Activated CD4-positive, alpha-beta T cell treated with anti-CD3 and anti-CD28 coated beads, Interleukin-2, amount 10 ng/mL, durations not matched to agents 7 days and 5 days (primary cell): ENCODE measurements at regions not wholly inside any gene's neighbourhood (a gene's known extent, or its start where the extent isn't known, plus 50 kb on each side); places are given as distances from the start of the nearest gene placed in this dataset.

Experiments used
- CTCF ChIA-PET: fragments of 350-600 bp; sonication (Branson Sonifier 250); formaldehyde crosslinking; loops from one replicate; lab custom pipeline; 2021; ENCODE audit warnings: antibody characterized with exemption; lab: Charles Lee
- POLR2A ChIA-PET: fragments of 350-600 bp; sonication (Branson Sonifier 250); formaldehyde crosslinking; loops from one replicate; lab custom pipeline; 2021; ENCODE audit warnings: antibody characterized with exemption; lab: Charles Lee
- DNase-seq: peaks from one replicate; pipeline ENCODE4 v3.0.0-alpha.2; 2020
- H3K27ac Mint-ChIP-seq: one replicate; pipeline ENCODE4 v1.8.0; 2021; ENCODE audit warnings: mild to moderate bottlenecking, moderate library complexity, mixed read lengths
- H3K27me3 Mint-ChIP-seq: one replicate; pipeline ENCODE4 v1.8.0; 2021; ENCODE audit warnings: mixed read lengths
- H3K36me3 Mint-ChIP-seq: one replicate; pipeline ENCODE4 v1.8.0; 2021; ENCODE audit warnings: low read depth, mixed read lengths
- H3K4me1 Mint-ChIP-seq: one replicate; pipeline ENCODE4 v1.8.0; 2021; ENCODE audit warnings: mixed read lengths
- H3K4me3 Mint-ChIP-seq: one replicate; pipeline ENCODE4 v1.8.0; 2021; ENCODE audit warnings: mild to moderate bottlenecking, moderate library complexity, mixed read lengths
- H3K9me3 Mint-ChIP-seq: one replicate; pipeline ENCODE4 v1.8.0; 2021; ENCODE audit warnings: mixed read lengths

DNA sequence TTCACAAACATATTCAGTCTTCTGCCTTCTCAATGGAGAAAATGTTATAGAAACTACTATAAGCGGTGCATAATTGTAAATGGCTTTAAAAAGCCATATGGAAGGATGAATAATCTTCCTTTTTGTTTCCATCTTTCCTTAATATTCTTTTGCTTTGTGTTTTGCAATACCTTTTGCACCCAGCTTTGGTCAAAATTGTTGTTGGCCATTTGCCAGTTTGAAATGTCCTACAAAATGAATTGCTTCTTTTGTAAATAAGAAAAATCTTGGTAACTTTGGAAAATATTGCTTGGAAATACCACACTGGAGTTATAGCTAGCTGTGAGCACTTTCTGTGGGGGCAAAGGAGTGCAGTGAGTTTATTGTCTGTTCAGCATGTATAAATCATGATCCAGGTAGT is 93.5 kb upstream of the NR2F2 start:
- CTCF ChIA-PET, result no interaction called here
- Mint-ChIP-seq H3K36me3 (no peaks in the 10 kb centered on the region), H3K4me3 (no peak overlapping the region)

GRCh38 chr15:96242761-96243160 is 87.7 kb upstream of the NR2F2 start:
- Mint-ChIP-seq H3K4me3 (no peak overlapping the region), H3K27ac (no peak overlapping the region), H3K27me3 (no peaks in the 10 kb centered on the region), H3K36me3 (no peaks in the 10 kb centered on the region), H3K4me1 (no peaks in the 10 kb centered on the region), H3K9me3 (peaks cover 7% of the 10 kb centered on the region)
- no peak for DNase-seq
- POLR2A ChIA-PET, result no interaction called here
- CTCF ChIA-PET, result no interaction called here

More for the DNA sequence above, 93.5 kb upstream of the NR2F2 start:
- POLR2A ChIA-PET, result no interaction called here
- no peak overlapping the region for H3K27ac Mint-ChIP-seq
- DNase-seq, result no peak
- no peaks in the 10 kb centered on the region for H3K4me1 Mint-ChIP-seq
- H3K27me3 Mint-ChIP-seq, result no peaks in the 10 kb centered on the region
- H3K9me3 Mint-ChIP-seq, result peaks cover 2% of the 10 kb centered on the region

DNA sequence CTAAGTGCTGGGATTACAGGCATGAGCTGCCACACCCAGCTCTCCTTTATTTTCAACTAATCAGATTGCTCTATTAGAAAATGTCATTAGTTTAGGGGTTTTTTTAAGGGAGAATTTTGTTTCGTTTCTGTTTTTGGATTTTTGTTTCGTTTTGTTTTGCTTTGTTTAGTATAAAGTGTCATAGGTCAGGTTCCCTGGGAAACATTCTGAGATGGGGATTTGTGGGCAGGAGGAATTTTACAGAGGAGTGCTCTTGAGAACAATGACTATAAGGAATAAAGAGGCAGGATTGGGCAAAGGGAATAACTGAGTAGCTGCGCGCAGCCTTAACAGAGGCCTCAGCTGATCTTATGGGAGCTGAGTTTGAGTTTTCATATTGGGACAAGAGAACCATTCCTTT is 86.8 kb upstream of the NR2F2 start:
- Mint-ChIP-seq H3K27ac (no peak overlapping the region), H3K36me3 (no peaks in the 10 kb centered on the region), H3K9me3 (peaks cover 7% of the 10 kb centered on the region), H3K27me3 (no peaks in the 10 kb centered on the region), H3K4me3 (no peak overlapping the region), H3K4me1 (no peaks in the 10 kb centered on the region)
- no peak for DNase-seq
- ChIA-PET CTCF (no interaction called here), POLR2A (no interaction called here)

- Mint-ChIP-seq H3K36me3 (no peaks in the 10 kb centered on the region), H3K9me3 (peaks cover 7% of the 10 kb centered on the region), H3K4me1 (no peaks in the 10 kb centered on the region), H3K27me3 (no peaks in the 10 kb centered on the region), H3K27ac (no peak overlapping the region), H3K4me3 (no peak overlapping the region)
- POLR2A ChIA-PET, result no interaction called here
- DNase-seq, result no peak
- CTCF ChIA-PET, result no interaction called here
Observed at GRCh38 chr15:96245252-96245651, 85.2 kb upstream of the NR2F2 start.

- peaks cover 7% of the 10 kb centered on the region for H3K9me3 Mint-ChIP-seq
- H3K27me3 Mint-ChIP-seq, result no peaks in the 10 kb centered on the region
- POLR2A ChIA-PET, result no interaction called here
- no peaks in the 10 kb centered on the region for H3K36me3 Mint-ChIP-seq
- H3K4me1 Mint-ChIP-seq, result no peaks in the 10 kb centered on the region
- DNase-seq, result no peak
- CTCF ChIA-PET, result no interaction called here
- H3K27ac Mint-ChIP-seq, result no peak overlapping the region
- no peak overlapping the region for H3K4me3 Mint-ChIP-seq
Observed at GRCh38 chr15:96246057-96246456, 84.4 kb upstream of the NR2F2 start.

DNA sequence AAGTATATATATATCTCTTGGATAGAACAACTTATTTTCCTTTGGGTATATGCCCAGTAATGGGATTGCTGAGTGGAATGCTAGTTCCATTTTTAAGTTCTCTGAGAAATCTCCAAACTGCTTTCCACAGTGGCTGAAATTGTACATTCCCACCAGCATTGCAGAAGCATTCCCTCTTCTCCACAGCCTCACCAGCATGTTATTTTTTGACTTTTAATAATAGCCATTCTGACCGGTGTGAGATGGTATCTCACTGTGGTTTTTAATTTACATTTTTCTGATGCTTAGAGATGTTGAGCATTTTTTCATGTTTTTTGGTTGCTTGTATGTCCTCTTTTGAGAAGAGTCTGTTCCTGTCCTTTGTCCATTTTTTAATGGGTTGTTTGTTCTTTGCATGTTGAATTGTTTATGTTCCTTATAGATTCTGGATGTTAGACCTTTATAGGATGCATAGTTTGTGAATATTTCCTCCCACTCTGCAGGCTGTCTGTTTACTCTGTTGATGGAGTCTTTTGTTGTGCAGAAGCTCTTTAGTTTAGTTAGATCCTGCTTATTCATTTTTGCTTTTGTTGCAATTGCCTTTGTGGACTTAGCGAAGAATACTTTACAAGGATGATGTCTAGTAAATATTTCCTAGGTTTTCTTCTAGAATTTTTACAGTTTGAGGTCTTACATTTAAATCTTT is 82.7 kb upstream of the NR2F2 start:
- POLR2A ChIA-PET, result no interaction called here
- no peaks in the 10 kb centered on the region for H3K4me1 Mint-ChIP-seq
- CTCF ChIA-PET, result no interaction called here
- H3K4me3 Mint-ChIP-seq, result no peak overlapping the region
- no peak overlapping the region for H3K27ac Mint-ChIP-seq
- peaks cover 7% of the 10 kb centered on the region for H3K9me3 Mint-ChIP-seq
- H3K36me3 Mint-ChIP-seq, result no peaks in the 10 kb centered on the region
- no peaks in the 10 kb centered on the region for H3K27me3 Mint-ChIP-seq
- DNase-seq, result no peak

DNA sequence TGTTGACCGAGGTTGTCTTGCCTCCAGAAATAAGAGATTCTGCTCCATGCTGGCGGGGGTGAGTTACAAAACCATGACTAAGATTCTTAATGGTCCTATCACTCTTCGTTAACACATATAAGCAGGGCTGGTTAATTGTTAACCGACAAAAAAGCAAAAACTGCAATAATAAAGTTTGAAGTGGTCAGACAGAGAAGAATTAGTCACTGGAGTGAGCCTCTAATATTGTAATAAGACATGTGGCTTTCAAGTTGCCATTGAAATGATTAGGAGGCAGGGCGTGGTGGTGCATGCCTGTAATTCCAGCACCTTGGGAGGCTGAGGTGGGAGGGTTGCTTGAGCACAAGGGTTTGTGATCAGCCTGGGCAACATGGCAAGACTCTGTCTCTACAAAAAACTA is 78.4 kb upstream of the NR2F2 start:
- H3K4me3 Mint-ChIP-seq, result no peak overlapping the region
- H3K4me1 Mint-ChIP-seq, result no peaks in the 10 kb centered on the region
- no peaks in the 10 kb centered on the region for H3K9me3 Mint-ChIP-seq
- no peaks in the 10 kb centered on the region for H3K36me3 Mint-ChIP-seq
- CTCF ChIA-PET, result no interaction called here
- H3K27ac Mint-ChIP-seq, result no peak overlapping the region
- POLR2A ChIA-PET, result no interaction called here
- DNase-seq, result no peak
- no peaks in the 10 kb centered on the region for H3K27me3 Mint-ChIP-seq

- Mint-ChIP-seq H3K27me3 (no peaks in the 10 kb centered on the region), H3K4me1 (no peaks in the 10 kb centered on the region), H3K27ac (no peak overlapping the region), H3K9me3 (no peaks in the 10 kb centered on the region), H3K4me3 (no peak overlapping the region), H3K36me3 (no peaks in the 10 kb centered on the region)
- DNase-seq, result no peak
- POLR2A ChIA-PET, result no interaction called here
- CTCF ChIA-PET, result no interaction called here
Observed at GRCh38 chr15:96253006-96253747, 77.3 kb upstream of the NR2F2 start.

DNA sequence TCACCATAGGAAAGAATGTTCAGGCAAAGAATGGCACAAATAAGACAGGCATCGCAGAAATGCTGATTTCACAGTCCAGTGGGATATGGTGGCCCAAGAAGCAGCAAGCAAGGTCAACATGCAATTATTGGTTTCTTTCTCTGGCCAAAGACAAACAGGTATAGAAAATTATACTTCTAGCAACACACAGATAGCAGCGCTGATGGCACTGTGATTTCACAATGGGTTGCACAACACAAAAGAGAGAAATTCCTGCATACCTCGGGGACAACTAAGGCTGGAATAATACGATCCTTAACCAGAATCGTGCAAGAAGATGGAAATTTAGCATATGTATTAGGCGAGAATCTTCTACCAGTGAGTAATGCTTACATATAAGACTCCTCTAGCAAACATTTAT is 76.3 kb upstream of the NR2F2 start:
- no peaks in the 10 kb centered on the region for H3K9me3 Mint-ChIP-seq
- no peaks in the 10 kb centered on the region for H3K36me3 Mint-ChIP-seq
- ChIA-PET POLR2A (no interaction called here), CTCF (no interaction called here)
- DNase-seq, result no peak
- no peaks in the 10 kb centered on the region for H3K4me1 Mint-ChIP-seq
- H3K4me3 Mint-ChIP-seq, result no peak overlapping the region
- H3K27me3 Mint-ChIP-seq, result no peaks in the 10 kb centered on the region
- no peak overlapping the region for H3K27ac Mint-ChIP-seq

GRCh38 chr15:96255599-96255998 is 74.9 kb upstream of the NR2F2 start:
- CTCF ChIA-PET, result interaction anchor here (0.6 kb wide), 1 partner anchor 175 kb away, joined by 3 read pairs; no protein-coding TSS in a partner anchor
- Mint-ChIP-seq H3K4me1 (no peaks in the 10 kb centered on the region), H3K9me3 (no peaks in the 10 kb centered on the region), H3K36me3 (no peaks in the 10 kb centered on the region), H3K27me3 (no peaks in the 10 kb centered on the region), H3K27ac (no peak overlapping the region), H3K4me3 (no peak overlapping the region)
- POLR2A ChIA-PET, result no interaction called here
- no peak for DNase-seq

- H3K27me3 Mint-ChIP-seq, result no peaks in the 10 kb centered on the region
- ChIA-PET POLR2A (no interaction called here), CTCF (no interaction called here)
- no peaks in the 10 kb centered on the region for H3K4me1 Mint-ChIP-seq
- H3K9me3 Mint-ChIP-seq, result no peaks in the 10 kb centered on the region
- H3K4me3 Mint-ChIP-seq, result no peak overlapping the region
- no peak overlapping the region for H3K27ac Mint-ChIP-seq
- no peak for DNase-seq
- no peaks in the 10 kb centered on the region for H3K36me3 Mint-ChIP-seq
Observed at GRCh38 chr15:96261575-96262034, 68.9 kb upstream of the NR2F2 start.

- Mint-ChIP-seq H3K27ac (no peak overlapping the region), H3K4me1 (no peaks in the 10 kb centered on the region), H3K27me3 (no peaks in the 10 kb centered on the region), H3K9me3 (no peaks in the 10 kb centered on the region), H3K4me3 (no peak overlapping the region), H3K36me3 (no peaks in the 10 kb centered on the region)
- ChIA-PET POLR2A (no interaction called here), CTCF (no interaction called here)
- DNase-seq, result no peak
Observed at GRCh38 chr15:96262097-96262496, 68.4 kb upstream of the NR2F2 start.

- Mint-ChIP-seq H3K36me3 (no peaks in the 10 kb centered on the region), H3K4me1 (no peaks in the 10 kb centered on the region), H3K27ac (no peak overlapping the region), H3K4me3 (no peak overlapping the region), H3K27me3 (no peaks in the 10 kb centered on the region), H3K9me3 (no peaks in the 10 kb centered on the region)
- DNase-seq, result no peak
- CTCF ChIA-PET, result no interaction called here
- POLR2A ChIA-PET, result no interaction called here
Observed at GRCh38 chr15:96262549-96263489, 67.7 kb upstream of the NR2F2 start.
